ENCODE measurements at regions not wholly inside any gene's neighbourhood (a gene's known extent, or its start where the extent isn't known, plus 50 kb on each side); places are given as distances from the start of the nearest gene placed in this dataset.

DNA sequence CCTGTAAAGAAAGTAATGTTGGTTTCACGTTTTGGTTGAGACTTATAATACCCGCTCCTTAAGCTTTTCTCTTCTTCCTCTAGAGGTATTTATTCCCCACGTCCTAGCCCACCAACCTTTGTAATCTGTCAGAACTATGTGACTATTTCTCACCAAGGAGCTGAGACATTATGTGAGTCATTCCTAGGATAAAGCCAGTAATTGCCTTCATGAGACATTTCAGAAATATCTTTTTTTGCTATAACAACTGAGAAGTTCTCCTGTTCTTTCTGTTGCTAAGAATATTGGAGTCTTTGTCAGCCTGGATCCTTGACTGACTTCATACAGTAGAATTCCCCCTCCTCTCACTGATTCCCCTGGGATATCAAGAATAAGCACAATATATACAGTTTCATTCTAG is 1497.0 kb upstream of the TENM4 start:
- Histone ChIP-seq H3K27ac (ENCODE audit: insufficient read length, low read depth, low read length) (no peak overlapping the region), H4K5ac (ENCODE audit: insufficient read length, low read depth, low read length) (no peak overlapping the region), H3K79me1 (ENCODE audit: insufficient read depth, low read depth, low read length, poor library complexity, severe bottlenecking) (no peaks in the 10 kb centered on the region), H4K20me1 (ENCODE audit: control insufficient read depth, insufficient read depth, insufficient read length) (no peaks in the 10 kb centered on the region), H3K79me2 (ENCODE audit: insufficient read depth, low read length) (no peaks in the 10 kb centered on the region), H2BK12ac (ENCODE audit: insufficient read length, low read depth, low read length) (no peak overlapping the region), H3K4me1 (ENCODE audit: insufficient read depth, low read length) (no peaks in the 10 kb centered on the region; the same call in 1 of the 2 replicates), H2BK20ac (ENCODE audit: low read depth, low read length, poor library complexity, severe bottlenecking) (no peak overlapping the region), H3K4ac (ENCODE audit: low read depth, low read length) (no peak overlapping the region), H3K9ac (ENCODE audit: extremely low read depth, insufficient read length, low read length) (no peak overlapping the region), H2AFZ (ENCODE audit: low read length) (no peak overlapping the region), H3T11ph (ENCODE audit: low read length) (no peak overlapping the region), H3K23ac (ENCODE audit: insufficient read length, low read depth, low read length) (no peak overlapping the region), H4K8ac (replicated peaks; ENCODE audit: insufficient read length, low read depth, low read length) (no peak overlapping the region), H3K9me3 (ENCODE audit: control insufficient read depth, low read depth, low read length) (no peaks in the 10 kb centered on the region), H3K4me2 (ENCODE audit: insufficient read depth, insufficient read length, low read length) (no peak overlapping the region), H3K14ac (ENCODE audit: insufficient read depth, low read length) (no peak overlapping the region), H3K27me3 (ENCODE audit: insufficient read depth, low read length) (no peaks in the 10 kb centered on the region), H3K56ac (ENCODE audit: insufficient read length, low read depth, low read length) (no peak overlapping the region), H2BK15ac (ENCODE audit: low read depth, low read length) (no peak overlapping the region), H2BK120ac (ENCODE audit: low read depth, low read length, poor library complexity, severe bottlenecking) (no peak overlapping the region), H3K23me2 (ENCODE audit: insufficient read length, low read depth, low read length, poor library complexity, severe bottlenecking) (no peaks in the 10 kb centered on the region), H4K91ac (ENCODE audit: insufficient read length, low read depth, low read length) (no peak overlapping the region), H2BK5ac (ENCODE audit: insufficient read length, low read length) (no peak overlapping the region), H2AK5ac (ENCODE audit: insufficient read length, low read length) (no peak overlapping the region), H3K18ac (ENCODE audit: insufficient read length, low read depth, low read length) (no peak overlapping the region)
- TF ChIP-seq CTCF (conservative IDR thresholded peaks at IDR 0.05) = no peak
- H3K4me3 Mint-ChIP-seq = no peak overlapping the region
- WGBS (ENCODE audit: extremely low coverage, insufficient read length, low lambda C conversion rate) = no CpG with 5 or more reads among the region's 3 CpGs
- H3K27me3 Mint-ChIP-seq (ENCODE audit: low read depth) = no peaks in the 10 kb centered on the region
- peaks cover 0 to 10% of the 10 kb centered on the region in 2 experiments; a peak in 2 of 4 replicates for H3K4me1 Mint-ChIP-seq
- no peaks in the 10 kb centered on the region for H3K9me3 Mint-ChIP-seq
- H3K27ac Mint-ChIP-seq = no peak overlapping the region
- H3K36me3 Mint-ChIP-seq (ENCODE audit: insufficient read depth in 1 of 3, low read depth in 3 of 3) = no peaks in the 10 kb centered on the region
- no peak for DNase-seq

Data from H9 (cell line).